RCC 7860 (cell line): ENCODE measurements at regions not wholly inside any gene's neighbourhood (a gene's known extent, or its start where the extent isn't known, plus 50 kb on each side); places are given as distances from the start of the nearest gene placed in this dataset.

ENCODE experiments used
- DNase-seq: peaks from one replicate; pipeline ENCODE4 v3.0.0-alpha.2; 2015; ENCODE audit warnings: low spot score
- FAIRE-seq: peaks from 2 replicates; lab custom pipeline; 2012; peaks lifted over from hg19 to GRCh38; lab: Jason Lieb, UNC

GRCh38 chr5:105993027-105993426 lies 1677.7 kb downstream of the EFNA5 start:
- DNase-seq (no peak), FAIRE-seq (no peak)

DNA sequence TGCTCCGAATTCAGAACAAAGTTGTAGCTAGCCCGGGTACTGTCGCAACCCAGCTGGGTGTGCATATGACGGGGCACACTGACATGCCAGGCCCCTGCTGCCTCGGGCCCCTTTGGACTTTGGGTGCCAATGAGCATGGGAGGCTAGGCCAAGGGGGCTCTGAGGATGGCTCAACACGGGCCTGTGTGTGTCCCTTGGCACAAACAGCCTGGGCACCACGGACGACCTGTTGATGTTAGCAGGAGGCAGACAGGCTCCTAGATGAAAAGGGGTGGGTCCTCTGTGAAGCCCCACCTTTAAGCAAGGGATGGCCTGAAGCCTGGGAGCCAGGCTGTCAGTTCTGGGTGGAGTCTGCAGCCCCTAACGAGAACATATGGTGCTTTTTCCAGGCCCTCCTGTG lies 1688.2 kb downstream of the EFNA5 start:
- no peak for DNase-seq
- no peak for FAIRE-seq

DNA sequence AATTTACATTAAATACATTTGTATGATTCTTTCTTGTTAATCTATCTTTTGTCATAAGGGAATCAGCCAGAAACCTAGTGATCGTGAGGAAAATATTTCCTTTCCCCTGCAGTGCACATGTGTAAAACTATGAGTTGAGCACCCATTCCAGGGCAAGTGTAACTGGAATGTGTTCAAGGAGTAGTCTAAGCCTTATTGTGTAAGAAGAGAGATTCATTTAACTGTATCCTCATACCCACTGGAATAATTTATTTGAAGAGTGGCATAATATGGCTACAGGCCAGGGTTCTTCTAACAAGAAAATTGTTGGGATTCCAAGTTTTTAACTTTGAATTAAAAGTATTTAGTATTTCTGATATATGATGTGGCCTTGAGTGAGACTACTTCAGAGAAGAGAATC lies 1692.7 kb downstream of the EFNA5 start:
- no peak for FAIRE-seq
- DNase-seq, result no peak

DNA sequence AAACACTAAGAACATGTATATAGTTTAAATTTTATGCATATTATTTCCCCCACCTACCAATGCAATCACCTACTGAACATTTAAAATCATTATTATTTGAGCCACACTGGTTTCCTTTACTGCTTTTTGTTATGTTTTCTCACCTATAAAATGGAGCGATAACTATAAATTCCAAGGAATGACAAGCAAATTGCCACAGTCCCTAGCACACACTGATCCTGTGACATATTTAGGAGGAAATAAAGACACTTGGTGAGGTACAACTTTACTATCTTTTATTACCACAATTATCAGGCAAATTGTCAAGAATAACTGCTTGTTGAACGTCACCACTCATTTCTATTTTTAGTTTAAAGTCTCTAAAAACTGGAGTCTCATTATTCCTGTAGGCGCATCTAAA lies 1693.6 kb downstream of the EFNA5 start:
- no peak for DNase-seq
- no peak for FAIRE-seq

DNA sequence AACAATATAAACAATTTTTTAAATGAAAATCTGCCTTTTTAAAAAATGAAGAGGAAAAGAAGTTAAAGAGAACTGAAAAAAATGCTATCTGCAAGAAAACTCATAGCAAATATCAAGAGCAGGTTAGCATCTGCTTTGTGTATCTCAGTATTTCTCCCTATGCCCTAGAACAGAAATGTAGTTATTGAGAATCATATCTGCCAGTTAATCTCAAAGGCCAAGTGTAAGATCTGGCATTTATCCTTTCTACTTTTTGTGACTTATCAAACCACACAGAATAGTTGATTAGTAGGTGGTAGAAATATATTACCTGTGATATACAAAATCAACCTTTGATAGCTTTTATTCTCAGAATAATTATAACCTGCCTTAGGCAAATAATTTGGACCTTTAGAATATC lies 1699.8 kb downstream of the EFNA5 start:
- DNase-seq, result no peak
- FAIRE-seq, result no peak

GRCh38 chr5:105968981-105969380 lies 1701.8 kb downstream of the EFNA5 start:
- no peak for DNase-seq
- FAIRE-seq, result no peak

DNA sequence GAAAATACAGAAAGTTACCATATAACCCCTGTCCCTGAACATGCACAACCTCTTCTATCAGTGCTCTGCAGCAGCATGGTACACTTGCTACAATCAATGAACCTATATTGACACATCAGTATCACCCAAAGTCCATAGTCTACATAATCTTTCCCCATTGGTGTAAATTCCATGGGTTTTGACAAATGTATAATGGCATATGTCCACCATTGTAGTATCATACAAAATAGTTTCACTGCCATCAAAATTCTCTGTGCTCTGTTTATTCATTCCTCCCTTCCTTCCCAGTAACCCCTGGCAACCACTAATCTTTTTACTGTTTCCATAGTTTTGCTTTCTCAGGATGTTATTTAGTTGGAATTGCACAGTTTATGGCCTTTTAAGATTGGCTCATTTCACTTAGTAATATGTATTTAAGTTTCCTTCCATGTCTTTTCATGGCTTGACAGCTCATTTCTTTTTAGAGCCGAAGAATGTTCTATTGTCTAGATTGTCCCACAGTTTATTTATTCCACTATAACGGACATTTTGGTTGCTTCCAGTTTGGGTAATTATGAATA lies 1707.0 kb downstream of the EFNA5 start:
- no peak for FAIRE-seq
- no peak for DNase-seq

GRCh38 chr5:105961572-105961971 lies 1709.2 kb downstream of the EFNA5 start:
- FAIRE-seq (no peak), DNase-seq (no peak)

GRCh38 chr5:105956456-105957196 lies 1714.1 kb downstream of the EFNA5 start:
- DNase-seq, result no peak
- no peak for FAIRE-seq

GRCh38 chr5:105954341-105954740 lies 1716.4 kb downstream of the EFNA5 start:
- DNase-seq, result no peak

DNA sequence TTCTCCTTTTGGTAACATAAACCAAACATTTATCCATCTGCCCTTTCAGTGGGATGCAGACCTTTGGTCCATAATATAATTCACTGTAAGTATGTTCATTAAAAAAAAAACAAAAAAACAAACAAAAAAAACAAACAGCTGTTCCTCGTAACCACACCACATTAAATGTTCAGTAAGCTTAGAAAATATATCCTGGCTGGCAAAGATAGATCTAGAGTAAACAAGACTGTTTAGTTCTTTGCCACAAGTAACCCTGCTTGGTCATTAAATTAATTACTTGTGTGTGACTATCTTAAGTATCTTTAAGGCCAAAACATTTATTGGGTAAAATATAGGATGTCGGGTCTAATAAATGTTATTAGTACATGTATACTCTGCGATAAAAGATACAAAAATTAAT lies 1717.1 kb downstream of the EFNA5 start:
- DNase-seq (no peak), FAIRE-seq (no peak)

More at GRCh38 chr5:105954341-105954740, 1716.4 kb downstream of the EFNA5 start:
- no peak for FAIRE-seq

DNA sequence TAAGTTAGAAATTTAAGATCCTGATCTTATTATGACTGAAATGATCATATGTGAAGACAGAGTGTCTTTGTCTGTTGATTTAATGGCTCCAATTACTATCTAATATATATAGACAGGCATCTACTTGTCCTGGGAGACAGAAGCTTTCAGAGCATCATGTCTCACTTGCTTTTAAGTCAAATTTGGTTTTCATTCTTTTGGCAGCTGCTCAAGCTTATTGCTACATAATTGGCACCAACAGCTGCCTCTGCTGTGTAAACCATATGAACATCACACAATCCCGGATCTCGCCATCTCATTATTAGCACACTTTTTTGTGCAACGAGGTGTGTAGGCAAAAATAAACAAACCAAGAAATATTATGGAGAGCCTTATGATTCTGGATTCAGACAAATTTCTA lies 1717.9 kb downstream of the EFNA5 start:
- DNase-seq (no peak), FAIRE-seq (no peak)

DNA sequence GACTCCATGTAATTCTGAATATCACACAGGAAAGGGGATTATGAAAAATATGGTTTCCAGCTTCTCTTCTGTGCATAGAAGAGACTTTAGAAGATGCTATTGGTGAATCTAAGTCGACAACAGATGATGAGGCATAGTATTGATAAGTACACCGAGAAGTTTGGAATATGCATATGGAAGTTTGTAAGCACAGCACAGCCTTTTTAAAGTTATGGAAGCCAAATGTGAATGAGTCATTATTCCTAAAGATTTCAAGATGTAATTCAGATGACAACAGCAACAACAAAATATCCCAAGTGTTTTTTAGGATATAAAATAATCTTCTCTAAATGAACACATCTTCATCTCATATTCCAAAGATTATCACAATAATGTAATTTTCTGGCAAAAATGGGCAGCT lies 1723.3 kb downstream of the EFNA5 start:
- FAIRE-seq (no peak), DNase-seq (no peak)

- FAIRE-seq (no peak), DNase-seq (no peak)
Observed at GRCh38 chr5:105945203-105945972, 1725.3 kb downstream of the EFNA5 start.

- no peak for DNase-seq
- no peak for FAIRE-seq
Observed at GRCh38 chr5:105940181-105940580, 1730.6 kb downstream of the EFNA5 start.

DNA sequence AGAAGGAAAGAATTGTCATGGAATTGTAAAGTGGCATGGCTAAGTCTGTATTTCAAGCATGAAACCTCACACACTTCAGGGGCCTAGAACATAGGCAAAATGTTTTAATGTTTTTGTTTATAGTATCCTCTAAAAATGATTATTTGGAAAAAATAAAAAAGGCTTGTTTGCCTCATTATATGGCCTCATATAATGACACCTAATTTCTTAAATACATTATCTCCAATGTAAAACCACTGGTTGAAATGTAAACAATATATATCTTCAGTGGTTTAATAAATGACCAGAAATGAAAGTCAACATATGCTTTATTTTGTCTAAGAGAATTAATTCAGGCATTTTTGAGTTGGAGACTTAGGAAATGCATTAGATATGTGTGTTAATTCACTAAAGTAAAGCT lies 1736.6 kb downstream of the EFNA5 start:
- FAIRE-seq (no peak), DNase-seq (no peak)

GRCh38 chr5:105931881-105932421 lies 1738.8 kb downstream of the EFNA5 start:
- DNase-seq (no peak), FAIRE-seq (no peak)

DNA sequence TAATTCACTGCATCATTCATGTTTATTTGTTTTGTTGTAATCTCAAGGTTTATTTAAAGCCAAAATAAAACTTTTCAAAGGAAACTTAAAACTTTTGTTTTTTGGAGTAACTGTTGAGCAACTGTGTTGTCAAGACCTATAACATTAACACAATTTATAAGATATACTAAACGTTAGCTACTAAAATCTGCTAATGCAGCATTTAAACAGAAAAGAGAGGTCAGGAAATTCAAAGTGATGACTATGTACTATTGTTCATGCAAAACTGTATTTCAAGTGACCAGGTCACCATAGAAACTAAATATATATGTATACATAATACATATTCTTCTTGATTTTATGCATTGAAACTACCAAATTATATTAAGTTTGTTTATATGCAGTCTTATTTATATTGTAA lies 1740.9 kb downstream of the EFNA5 start:
- DNase-seq (no peak), FAIRE-seq (no peak)

DNA sequence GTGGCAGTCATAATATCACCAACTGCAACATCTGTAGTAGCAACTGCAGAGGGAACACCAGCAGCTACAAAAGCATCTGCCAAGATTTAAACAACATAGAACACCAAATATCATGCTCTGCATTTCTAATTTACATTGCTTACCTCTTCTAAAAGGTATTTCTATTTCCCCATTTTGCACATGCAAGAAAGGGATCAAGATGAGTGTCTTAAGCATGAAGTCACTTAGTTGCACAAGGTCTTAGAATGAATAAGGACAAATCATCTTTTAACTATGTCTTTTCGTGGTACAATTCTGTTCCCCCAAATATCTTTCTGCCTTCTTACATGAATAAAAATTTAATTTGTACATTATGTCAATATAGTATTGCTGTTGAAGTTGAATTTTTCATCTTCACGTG lies 1746.4 kb downstream of the EFNA5 start:
- no peak for DNase-seq
- no peak for FAIRE-seq

DNA sequence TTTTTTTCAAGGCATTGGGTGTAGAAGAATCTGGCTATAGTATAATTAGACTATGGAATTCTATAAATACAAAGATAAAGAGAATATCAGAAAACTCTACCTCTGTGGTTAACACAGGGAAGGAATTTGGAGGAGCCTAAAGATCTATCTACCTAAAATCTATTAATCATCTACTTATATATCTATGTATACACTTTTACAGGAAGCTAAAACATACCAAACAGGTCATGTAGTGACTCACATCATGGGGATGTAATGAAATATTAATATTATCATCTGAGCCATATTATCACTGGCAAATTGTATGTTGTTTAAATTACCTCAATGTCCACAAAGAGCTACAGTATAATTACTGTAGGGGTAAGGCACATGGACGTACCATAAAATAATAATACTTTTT lies 1748.2 kb downstream of the EFNA5 start:
- FAIRE-seq, result no peak

DNA sequence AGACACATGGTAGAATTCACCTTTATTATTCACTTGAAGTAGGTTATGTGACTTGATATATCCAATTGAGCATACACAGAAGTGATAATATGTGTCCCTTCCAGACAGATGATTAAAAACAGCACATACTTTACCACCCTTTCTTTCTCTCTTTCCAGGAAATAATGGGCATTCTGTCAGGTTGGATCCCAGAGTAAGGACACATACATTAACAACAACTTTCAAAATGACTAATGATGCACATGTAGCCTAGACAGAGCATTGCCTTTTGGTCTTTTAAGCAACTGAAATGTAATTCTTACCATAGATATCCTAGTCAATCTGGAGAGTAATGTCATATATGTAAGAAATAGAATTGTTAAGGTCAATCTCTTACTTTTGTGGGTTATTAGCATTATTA lies 1748.7 kb downstream of the EFNA5 start:
- DNase-seq, result no peak
- no peak for FAIRE-seq

More for the DNA sequence above, 1748.2 kb downstream of the EFNA5 start:
- DNase-seq, result no peak

DNA sequence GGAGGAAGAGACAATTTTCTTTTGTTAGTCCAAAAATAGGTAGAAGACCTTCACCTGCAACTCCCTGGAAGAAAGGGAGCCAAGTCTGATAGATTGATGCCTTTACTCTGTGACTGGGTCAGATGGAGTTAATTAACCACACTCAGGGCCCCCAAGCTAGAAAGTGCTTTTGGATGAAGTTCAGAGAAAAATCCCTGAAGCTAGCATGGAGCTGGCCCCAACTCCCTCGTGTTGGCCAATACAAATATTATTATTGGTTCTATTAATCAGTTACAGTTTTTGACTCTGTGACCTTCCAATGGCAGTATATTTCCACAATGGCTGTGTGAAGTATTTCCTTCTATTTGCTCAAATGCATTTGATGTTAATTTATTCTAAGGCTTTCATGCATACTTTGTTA lies 1753.5 kb downstream of the EFNA5 start:
- FAIRE-seq (no peak), DNase-seq (no peak)
